Adrenal gland (tissue), 5 donors: ENCODE measurements at regions not wholly inside any gene's neighbourhood (a gene's known extent, or its start where the extent isn't known, plus 50 kb on each side); places are given as distances from the start of the nearest gene placed in this dataset.
"Not testable (repeated sequence)": the region's sequence is repeated elsewhere in the genome, so short reads cannot be mapped to it uniquely, and the experiment has no call there.

Source experiments
- POLR2A ChIP-seq, 2 donors: fragments of 450-650 bp; IDR thresholded peaks; one replicate each; pipeline ENCODE4 v1.6.1; 2017; ENCODE audit warnings: antibody characterized with exemption in 2 of 2, mild to moderate bottlenecking in 2 of 2, moderate library complexity in 1 of 2
- TF ChIP-seq, protein P1 (sequence below), 6 experiments: fragments of 450-650 bp in 4 of 6; fragments of 200-600 bp in 2 of 6; sonication (generic) in 1 of 6; IDR thresholded peaks; 1 replicate in 5 of 6; 2 replicates in 1 of 6; pipeline versions ENCODE4 v1.5.1 to v1.8.0; 2016 to 2021; ENCODE audit warnings: antibody characterized with exemption in 6 of 6, mild to moderate bottlenecking in 2 of 6, moderate library complexity in 1 of 6
- donor health status: DM: no; HTN: no; CAD: no.

DNA sequence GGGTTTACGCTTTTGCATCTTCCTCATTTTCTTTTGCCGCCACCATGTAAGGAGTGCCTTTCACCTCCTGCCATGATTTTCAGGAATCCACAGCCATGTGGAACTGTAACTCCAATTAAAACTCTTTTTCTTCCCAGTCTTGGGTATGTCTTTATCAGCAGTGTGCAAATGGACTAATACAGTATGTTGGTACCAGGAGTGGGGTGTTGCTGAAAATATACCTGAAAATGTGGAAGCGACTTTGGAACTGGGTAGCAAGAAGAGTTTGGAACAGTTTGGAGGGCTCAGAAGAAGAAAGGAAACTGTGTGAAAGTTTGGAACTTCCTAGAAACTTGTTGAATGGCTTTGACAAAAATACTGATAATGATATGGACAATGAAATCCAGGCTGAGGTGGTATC lies 983.9 kb upstream of the NDST4 start:
- not testable (repeated sequence) for TF ChIP-seq POLR2A (IDR thresholded peaks at IDR 0.05)
- TF ChIP-seq, protein P1, sequence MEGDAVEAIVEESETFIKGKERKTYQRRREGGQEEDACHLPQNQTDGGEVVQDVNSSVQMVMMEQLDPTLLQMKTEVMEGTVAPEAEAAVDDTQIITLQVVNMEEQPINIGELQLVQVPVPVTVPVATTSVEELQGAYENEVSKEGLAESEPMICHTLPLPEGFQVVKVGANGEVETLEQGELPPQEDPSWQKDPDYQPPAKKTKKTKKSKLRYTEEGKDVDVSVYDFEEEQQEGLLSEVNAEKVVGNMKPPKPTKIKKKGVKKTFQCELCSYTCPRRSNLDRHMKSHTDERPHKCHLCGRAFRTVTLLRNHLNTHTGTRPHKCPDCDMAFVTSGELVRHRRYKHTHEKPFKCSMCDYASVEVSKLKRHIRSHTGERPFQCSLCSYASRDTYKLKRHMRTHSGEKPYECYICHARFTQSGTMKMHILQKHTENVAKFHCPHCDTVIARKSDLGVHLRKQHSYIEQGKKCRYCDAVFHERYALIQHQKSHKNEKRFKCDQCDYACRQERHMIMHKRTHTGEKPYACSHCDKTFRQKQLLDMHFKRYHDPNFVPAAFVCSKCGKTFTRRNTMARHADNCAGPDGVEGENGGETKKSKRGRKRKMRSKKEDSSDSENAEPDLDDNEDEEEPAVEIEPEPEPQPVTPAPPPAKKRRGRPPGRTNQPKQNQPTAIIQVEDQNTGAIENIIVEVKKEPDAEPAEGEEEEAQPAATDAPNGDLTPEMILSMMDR (IDR thresholded peaks at IDR 0.05) = not testable (repeated sequence)
